ENCODE measurements at regions not wholly inside any gene's neighbourhood (a gene's known extent, or its start where the extent isn't known, plus 50 kb on each side); places are given as distances from the start of the nearest gene placed in this dataset.

DNA sequence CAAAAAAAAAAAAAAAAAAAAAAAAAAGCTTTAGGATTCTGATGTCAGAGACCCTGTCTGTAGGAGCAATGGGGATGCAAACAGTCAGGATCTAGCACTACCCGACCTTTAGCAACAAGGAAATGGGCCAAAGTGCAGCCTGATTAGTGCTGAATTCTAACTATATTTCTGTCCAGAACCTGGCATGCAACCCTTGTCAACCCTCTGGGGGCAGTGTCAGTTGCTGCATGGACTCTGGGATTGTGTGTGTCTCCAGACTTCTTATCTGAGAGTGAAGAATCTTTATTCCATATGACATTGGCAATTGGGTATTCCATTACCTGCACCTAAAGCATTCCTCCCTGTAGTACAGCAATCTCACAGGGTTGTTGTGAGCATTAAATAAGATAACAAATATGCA lies 120.3 kb upstream of the CRHR1 start:
- WGBS, 2 experiments (ENCODE audit: insufficient coverage in 1 of 2, insufficient read length in 1 of 2): 89 to 94% methylated on average over 1 of the region's 1 CpG
- Mint-ChIP-seq H3K27ac (no peak overlapping the region), H3K4me1 (no peaks in the 10 kb centered on the region), H3K36me3 (ENCODE audit: low read depth) (no peaks in the 10 kb centered on the region), H3K9me3 (no peaks in the 10 kb centered on the region), H3K4me3 (no peak overlapping the region), H3K27me3 (ENCODE audit: insufficient read depth) (no peaks in the 10 kb centered on the region)
- no peaks in the 10 kb centered on the region for H3K36me3 ChIP-seq (ENCODE audit: control insufficient read depth, insufficient read depth, low read length)
- H3K27me3 ChIP-seq (ENCODE audit: control insufficient read depth, insufficient read depth, low read length, poor library complexity, severe bottlenecking): no peaks in the 10 kb centered on the region
- H3K9ac ChIP-seq (ENCODE audit: extremely low read depth, low read length, poor library complexity, severe bottlenecking): no peak overlapping the region
- DNase-seq: no peak
- H3K9me3 ChIP-seq (ENCODE audit: control insufficient read depth, low read length): no peaks in the 10 kb centered on the region
- no peak overlapping the region for H3K4me3 ChIP-seq (ENCODE audit: low read length)
- TF ChIP-seq, protein P1, sequence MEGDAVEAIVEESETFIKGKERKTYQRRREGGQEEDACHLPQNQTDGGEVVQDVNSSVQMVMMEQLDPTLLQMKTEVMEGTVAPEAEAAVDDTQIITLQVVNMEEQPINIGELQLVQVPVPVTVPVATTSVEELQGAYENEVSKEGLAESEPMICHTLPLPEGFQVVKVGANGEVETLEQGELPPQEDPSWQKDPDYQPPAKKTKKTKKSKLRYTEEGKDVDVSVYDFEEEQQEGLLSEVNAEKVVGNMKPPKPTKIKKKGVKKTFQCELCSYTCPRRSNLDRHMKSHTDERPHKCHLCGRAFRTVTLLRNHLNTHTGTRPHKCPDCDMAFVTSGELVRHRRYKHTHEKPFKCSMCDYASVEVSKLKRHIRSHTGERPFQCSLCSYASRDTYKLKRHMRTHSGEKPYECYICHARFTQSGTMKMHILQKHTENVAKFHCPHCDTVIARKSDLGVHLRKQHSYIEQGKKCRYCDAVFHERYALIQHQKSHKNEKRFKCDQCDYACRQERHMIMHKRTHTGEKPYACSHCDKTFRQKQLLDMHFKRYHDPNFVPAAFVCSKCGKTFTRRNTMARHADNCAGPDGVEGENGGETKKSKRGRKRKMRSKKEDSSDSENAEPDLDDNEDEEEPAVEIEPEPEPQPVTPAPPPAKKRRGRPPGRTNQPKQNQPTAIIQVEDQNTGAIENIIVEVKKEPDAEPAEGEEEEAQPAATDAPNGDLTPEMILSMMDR (conservative IDR thresholded peaks at IDR 0.05): no peak
- no peaks in the 10 kb centered on the region for H3K4me1 ChIP-seq (ENCODE audit: control insufficient read depth, insufficient read depth, low read length)
- no peak overlapping the region for H3K27ac ChIP-seq (ENCODE audit: low read depth, low read length)

DNA sequence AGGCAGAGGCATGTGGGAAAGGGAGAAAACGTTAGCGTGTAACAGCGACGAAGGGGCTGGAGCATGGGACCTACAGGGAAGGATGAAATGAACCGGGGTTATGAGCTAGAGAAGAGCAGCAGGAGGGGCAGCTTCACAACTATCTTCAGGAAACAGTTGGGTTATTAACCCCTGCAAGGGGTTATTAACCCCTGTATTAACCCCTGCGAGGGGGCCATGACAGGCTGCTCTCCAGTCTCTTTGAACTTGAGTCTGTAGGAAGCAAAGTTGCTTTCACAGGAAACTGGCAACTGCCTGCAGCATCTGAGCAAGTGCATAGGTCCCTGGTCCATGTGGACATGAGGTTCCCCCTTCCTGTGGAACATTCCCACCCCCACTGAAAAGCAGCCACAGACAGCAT lies 119.2 kb upstream of the CRHR1 start:
- no peak overlapping the region for H3K4me3 Mint-ChIP-seq
- 82 to 85% methylated on average over 5 to 6 of the region's 6 CpGs for WGBS, 2 experiments (ENCODE audit: insufficient coverage in 1 of 2, insufficient read length in 1 of 2)
- H3K27ac Mint-ChIP-seq: no peak overlapping the region

DNA sequence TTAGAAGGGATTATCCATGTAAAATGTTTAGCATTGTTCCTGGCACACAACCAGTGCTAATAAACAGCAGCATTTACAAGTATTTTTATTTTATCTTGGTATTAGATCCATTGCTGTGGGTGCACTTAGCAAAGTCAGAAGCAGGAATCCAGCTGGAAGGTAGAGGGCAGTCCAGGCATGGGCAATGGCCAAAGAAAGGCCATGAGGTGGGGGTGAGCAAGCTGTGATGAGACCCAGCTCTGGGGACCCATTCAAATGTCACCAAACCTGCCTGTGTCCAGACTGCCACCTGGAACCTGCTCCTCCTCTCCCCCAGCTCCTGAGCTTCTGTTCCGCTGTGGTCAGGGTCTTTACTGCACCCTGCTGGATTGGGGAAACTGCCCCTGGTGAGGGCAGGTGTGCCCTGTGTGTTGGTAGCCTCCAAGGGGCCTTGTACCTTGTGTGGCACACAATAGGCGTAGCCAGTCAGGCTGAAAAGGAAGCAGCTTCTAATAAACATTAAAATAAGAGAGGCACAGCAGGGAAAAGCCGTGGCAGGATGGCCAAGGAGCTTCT lies 118.0 kb upstream of the CRHR1 start:
- no peak overlapping the region for H3K4me3 ChIP-seq (ENCODE audit: low read length)
- no peaks in the 10 kb centered on the region for H3K4me1 Mint-ChIP-seq
- peak; percentile 71 for DNase-seq
- peaks cover 7% of the 10 kb centered on the region for H3K27me3 Mint-ChIP-seq (ENCODE audit: insufficient read depth)
- TF ChIP-seq, protein P1 (conservative IDR thresholded peaks at IDR 0.05): peak; percentile 61
- H3K4me3 Mint-ChIP-seq: no peak overlapping the region
- no peaks in the 10 kb centered on the region for H3K27me3 ChIP-seq (ENCODE audit: control insufficient read depth, insufficient read depth, low read length, poor library complexity, severe bottlenecking)
- H3K9ac ChIP-seq (ENCODE audit: extremely low read depth, low read length, poor library complexity, severe bottlenecking): no peak overlapping the region
- H3K36me3 ChIP-seq (ENCODE audit: control insufficient read depth, insufficient read depth, low read length): no peaks in the 10 kb centered on the region
- H3K27ac Mint-ChIP-seq: no peak overlapping the region
- no peaks in the 10 kb centered on the region for H3K4me1 ChIP-seq (ENCODE audit: control insufficient read depth, insufficient read depth, low read length)
- H3K27ac ChIP-seq (ENCODE audit: low read depth, low read length): no peak overlapping the region
- H3K9me3 Mint-ChIP-seq: no peaks in the 10 kb centered on the region
- no peaks in the 10 kb centered on the region for H3K9me3 ChIP-seq (ENCODE audit: control insufficient read depth, low read length)
- 81 to 87% methylated on average over 2 to 3 of the region's 3 CpGs for WGBS, 2 experiments (ENCODE audit: insufficient coverage in 1 of 2, insufficient read length in 1 of 2)
- H3K36me3 Mint-ChIP-seq (ENCODE audit: low read depth): no peaks in the 10 kb centered on the region

More for the DNA sequence above, 119.2 kb upstream of the CRHR1 start:
- H3K9me3 Mint-ChIP-seq: no peaks in the 10 kb centered on the region
- no peaks in the 10 kb centered on the region for H3K36me3 Mint-ChIP-seq (ENCODE audit: low read depth)
- no peak overlapping the region for H3K4me3 ChIP-seq (ENCODE audit: low read length)
- no peak overlapping the region for H3K27ac ChIP-seq (ENCODE audit: low read depth, low read length)
- DNase-seq: no peak
- no peaks in the 10 kb centered on the region for H3K4me1 Mint-ChIP-seq
- no peak overlapping the region for H3K9ac ChIP-seq (ENCODE audit: extremely low read depth, low read length, poor library complexity, severe bottlenecking)
- no peaks in the 10 kb centered on the region for H3K27me3 Mint-ChIP-seq (ENCODE audit: insufficient read depth)
- H3K9me3 ChIP-seq (ENCODE audit: control insufficient read depth, low read length): no peaks in the 10 kb centered on the region
- TF ChIP-seq, protein P1 (conservative IDR thresholded peaks at IDR 0.05): no peak
- no peaks in the 10 kb centered on the region for H3K4me1 ChIP-seq (ENCODE audit: control insufficient read depth, insufficient read depth, low read length)
- H3K36me3 ChIP-seq (ENCODE audit: control insufficient read depth, insufficient read depth, low read length): no peaks in the 10 kb centered on the region
- H3K27me3 ChIP-seq (ENCODE audit: control insufficient read depth, insufficient read depth, low read length, poor library complexity, severe bottlenecking): no peaks in the 10 kb centered on the region
